DND-41 (cell line): ENCODE measurements at regions not wholly inside any gene's neighbourhood (a gene's known extent, or its start where the extent isn't known, plus 50 kb on each side); places are given as distances from the start of the nearest gene placed in this dataset.

Experiments
- EZH2 ChIP-seq: IDR thresholded peaks from 3 replicates; pipeline ENCODE4 v1.6.1; 2012; ENCODE audit warnings: borderline replicate concordance, low read depth, mild to moderate bottlenecking, moderate library complexity, low read length, inconsistent platforms; ENCODE audit not compliant: severe bottlenecking
- TF ChIP-seq, protein P1 (sequence below): IDR thresholded peaks from 2 replicates; pipeline ENCODE4 v1.5.1; 2012; ENCODE audit warnings: borderline replicate concordance, low read length, moderate library complexity, mild to moderate bottlenecking; ENCODE audit not compliant: poor library complexity, severe bottlenecking; ENCODE audit errors: extremely low read depth

- TF ChIP-seq, protein P1, sequence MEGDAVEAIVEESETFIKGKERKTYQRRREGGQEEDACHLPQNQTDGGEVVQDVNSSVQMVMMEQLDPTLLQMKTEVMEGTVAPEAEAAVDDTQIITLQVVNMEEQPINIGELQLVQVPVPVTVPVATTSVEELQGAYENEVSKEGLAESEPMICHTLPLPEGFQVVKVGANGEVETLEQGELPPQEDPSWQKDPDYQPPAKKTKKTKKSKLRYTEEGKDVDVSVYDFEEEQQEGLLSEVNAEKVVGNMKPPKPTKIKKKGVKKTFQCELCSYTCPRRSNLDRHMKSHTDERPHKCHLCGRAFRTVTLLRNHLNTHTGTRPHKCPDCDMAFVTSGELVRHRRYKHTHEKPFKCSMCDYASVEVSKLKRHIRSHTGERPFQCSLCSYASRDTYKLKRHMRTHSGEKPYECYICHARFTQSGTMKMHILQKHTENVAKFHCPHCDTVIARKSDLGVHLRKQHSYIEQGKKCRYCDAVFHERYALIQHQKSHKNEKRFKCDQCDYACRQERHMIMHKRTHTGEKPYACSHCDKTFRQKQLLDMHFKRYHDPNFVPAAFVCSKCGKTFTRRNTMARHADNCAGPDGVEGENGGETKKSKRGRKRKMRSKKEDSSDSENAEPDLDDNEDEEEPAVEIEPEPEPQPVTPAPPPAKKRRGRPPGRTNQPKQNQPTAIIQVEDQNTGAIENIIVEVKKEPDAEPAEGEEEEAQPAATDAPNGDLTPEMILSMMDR = peak; percentile 20
- no peak for TF ChIP-seq EZH2
These were observed 65.1 kb upstream of the DUSP22 start for GRCh38 chr6:227074-227782.
